ENCODE measurements at regions not wholly inside any gene's neighbourhood (a gene's known extent, or its start where the extent isn't known, plus 50 kb on each side); places are given as distances from the start of the nearest gene placed in this dataset.

- no peak for DNase-seq
Measured at GRCh38 chr4:74651198-74651597, 143.1 kb downstream of the BTC start.

- no peak for DNase-seq
Measured at GRCh38 chr4:74653331-74654229, 140.7 kb downstream of the BTC start.

GRCh38 chr4:74654230-74654681, 140.1 kb downstream of the BTC start:
- no peak for DNase-seq

GRCh38 chr4:74656596-74656995, 137.7 kb downstream of the BTC start:
- no peak for DNase-seq

- no peak for DNase-seq
Measured at GRCh38 chr4:74658116-74658515, 136.2 kb downstream of the BTC start.

- no peak for DNase-seq
Measured at GRCh38 chr4:74659576-74660411, 134.5 kb downstream of the BTC start.

- DNase-seq, result no peak
Measured at GRCh38 chr4:74660866-74661265, 133.5 kb downstream of the BTC start.

GRCh38 chr4:74661427-74662201, 132.7 kb downstream of the BTC start:
- DNase-seq, result no peak

- no peak for DNase-seq
Measured at GRCh38 chr4:74663631-74664030, 130.7 kb downstream of the BTC start.

GRCh38 chr4:74665346-74665745, 129.0 kb downstream of the BTC start:
- DNase-seq, result no peak

GRCh38 chr4:74665876-74666275, 128.4 kb downstream of the BTC start:
- DNase-seq, result no peak

- DNase-seq, result no peak
Measured at GRCh38 chr4:74667438-74667837, 126.9 kb downstream of the BTC start.

GRCh38 chr4:74667944-74668343, 126.4 kb downstream of the BTC start:
- no peak for DNase-seq

GRCh38 chr4:74669702-74670101, 124.6 kb downstream of the BTC start:
- DNase-seq, result no peak

- no peak for DNase-seq
Measured at GRCh38 chr4:74670583-74670982, 123.7 kb downstream of the BTC start.

- DNase-seq, result no peak
Measured at GRCh38 chr4:74671080-74671698, 123.1 kb downstream of the BTC start.

GRCh38 chr4:74674750-74675149, 119.6 kb downstream of the BTC start:
- DNase-seq, result no peak

GRCh38 chr4:74675673-74676279, 118.5 kb downstream of the BTC start:
- DNase-seq, result no peak

GRCh38 chr4:74682567-74683359, 111.6 kb downstream of the BTC start:
- DNase-seq, result no peak

- DNase-seq, result no peak
Measured at GRCh38 chr4:74692972-74693371, 101.4 kb downstream of the BTC start.

All from femur (tissue), 1 donor.